ENCODE measurements at regions not wholly inside any gene's neighbourhood (a gene's known extent, or its start where the extent isn't known, plus 50 kb on each side); places are given as distances from the start of the nearest gene placed in this dataset.

DNA sequence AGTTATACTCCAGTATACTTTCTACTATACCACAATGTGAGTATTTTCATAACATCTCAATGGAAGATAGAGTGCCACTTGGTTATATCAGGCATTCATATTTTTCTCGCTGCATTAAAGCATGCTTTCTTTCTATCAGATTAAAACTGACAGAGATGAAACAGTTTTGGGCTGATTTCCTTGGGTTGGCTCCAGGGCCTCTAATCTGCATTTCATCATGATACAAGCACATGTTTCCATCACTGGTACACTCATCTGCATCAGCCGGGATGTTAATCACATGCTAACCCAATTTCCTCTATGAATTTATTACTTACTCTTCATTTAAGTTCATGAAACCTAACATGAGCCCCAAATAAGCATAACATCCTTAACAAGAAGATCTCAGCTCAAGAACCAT is 289.0 kb upstream of the DAB1 start:
- peaks cover 25% of the 10 kb centered on the region for H3K27me3 Mint-ChIP-seq (ENCODE audit: insufficient read depth)
- no peak overlapping the region for H3K4me3 Mint-ChIP-seq
- DNase-seq, result no peak
- H3K27ac Mint-ChIP-seq, result no peak overlapping the region
- peaks cover 10% of the 10 kb centered on the region for H3K4me1 Mint-ChIP-seq
- Histone ChIP-seq H3K9ac (ENCODE audit: extremely low read depth, low read length, poor library complexity, severe bottlenecking) (no peak overlapping the region), H3K27me3 (ENCODE audit: control insufficient read depth, insufficient read depth, low read length, poor library complexity, severe bottlenecking) (peaks cover 12% of the 10 kb centered on the region), H3K4me1 (ENCODE audit: control insufficient read depth, insufficient read depth, low read length) (peaks cover 5% of the 10 kb centered on the region), H3K36me3 (ENCODE audit: control insufficient read depth, insufficient read depth, low read length) (no peaks in the 10 kb centered on the region), H3K4me3 (ENCODE audit: low read length) (no peak overlapping the region), H3K27ac (ENCODE audit: low read depth, low read length) (no peak overlapping the region), H3K9me3 (ENCODE audit: control insufficient read depth, low read length) (no peaks in the 10 kb centered on the region)
- H3K36me3 Mint-ChIP-seq (ENCODE audit: low read depth), result no peaks in the 10 kb centered on the region
- 96 to 100% methylated on average over 2 of the region's 2 CpGs for WGBS, 2 experiments (ENCODE audit: insufficient coverage in 1 of 2, insufficient read length in 1 of 2)
- TF ChIP-seq, protein P1, sequence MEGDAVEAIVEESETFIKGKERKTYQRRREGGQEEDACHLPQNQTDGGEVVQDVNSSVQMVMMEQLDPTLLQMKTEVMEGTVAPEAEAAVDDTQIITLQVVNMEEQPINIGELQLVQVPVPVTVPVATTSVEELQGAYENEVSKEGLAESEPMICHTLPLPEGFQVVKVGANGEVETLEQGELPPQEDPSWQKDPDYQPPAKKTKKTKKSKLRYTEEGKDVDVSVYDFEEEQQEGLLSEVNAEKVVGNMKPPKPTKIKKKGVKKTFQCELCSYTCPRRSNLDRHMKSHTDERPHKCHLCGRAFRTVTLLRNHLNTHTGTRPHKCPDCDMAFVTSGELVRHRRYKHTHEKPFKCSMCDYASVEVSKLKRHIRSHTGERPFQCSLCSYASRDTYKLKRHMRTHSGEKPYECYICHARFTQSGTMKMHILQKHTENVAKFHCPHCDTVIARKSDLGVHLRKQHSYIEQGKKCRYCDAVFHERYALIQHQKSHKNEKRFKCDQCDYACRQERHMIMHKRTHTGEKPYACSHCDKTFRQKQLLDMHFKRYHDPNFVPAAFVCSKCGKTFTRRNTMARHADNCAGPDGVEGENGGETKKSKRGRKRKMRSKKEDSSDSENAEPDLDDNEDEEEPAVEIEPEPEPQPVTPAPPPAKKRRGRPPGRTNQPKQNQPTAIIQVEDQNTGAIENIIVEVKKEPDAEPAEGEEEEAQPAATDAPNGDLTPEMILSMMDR (conservative IDR thresholded peaks at IDR 0.05), result no peak
- H3K9me3 Mint-ChIP-seq, result no peaks in the 10 kb centered on the region

DNA sequence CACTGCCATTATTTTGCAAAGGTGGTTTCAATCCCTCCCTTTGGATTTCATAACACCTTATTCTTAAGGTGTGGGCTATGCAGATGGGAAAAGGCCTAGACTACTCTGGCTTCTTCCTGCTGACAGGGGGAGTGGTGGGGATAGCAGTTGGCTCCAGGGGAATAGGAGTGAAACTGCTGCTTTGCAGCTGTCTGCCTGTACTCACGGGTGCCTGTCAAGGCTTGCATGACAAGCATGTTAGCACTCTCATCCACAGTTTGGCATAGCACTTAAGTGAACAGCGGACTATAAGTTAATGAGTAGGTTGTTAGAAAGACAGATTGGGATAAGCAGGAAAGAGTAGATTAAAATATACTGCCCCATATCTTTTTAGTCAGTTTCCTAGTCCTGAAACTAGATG is 287.5 kb upstream of the DAB1 start:
- no peaks in the 10 kb centered on the region for H3K36me3 Mint-ChIP-seq (ENCODE audit: low read depth)
- TF ChIP-seq, protein P1 (conservative IDR thresholded peaks at IDR 0.05), result peak; percentile 30
- H3K27ac Mint-ChIP-seq, result no peak overlapping the region
- H3K27me3 ChIP-seq (ENCODE audit: control insufficient read depth, insufficient read depth, low read length, poor library complexity, severe bottlenecking), result peaks cover 12% of the 10 kb centered on the region
- H3K36me3 ChIP-seq (ENCODE audit: control insufficient read depth, insufficient read depth, low read length), result no peaks in the 10 kb centered on the region
- peaks cover 5% of the 10 kb centered on the region for H3K4me1 ChIP-seq (ENCODE audit: control insufficient read depth, insufficient read depth, low read length)
- H3K27ac ChIP-seq (ENCODE audit: low read depth, low read length), result no peak overlapping the region
- DNase-seq, result peak; percentile 72
- H3K4me1 Mint-ChIP-seq, result peaks cover 10% of the 10 kb centered on the region
- peaks cover 19% of the 10 kb centered on the region for H3K27me3 Mint-ChIP-seq (ENCODE audit: insufficient read depth)
- H3K4me3 Mint-ChIP-seq, result no peak overlapping the region
- H3K9ac ChIP-seq (ENCODE audit: extremely low read depth, low read length, poor library complexity, severe bottlenecking), result no peak overlapping the region
- 57 to 80% methylated on average over 1 to 2 of the region's 2 CpGs for WGBS, 2 experiments (ENCODE audit: insufficient coverage in 1 of 2, insufficient read length in 1 of 2)
- no peaks in the 10 kb centered on the region for H3K9me3 ChIP-seq (ENCODE audit: control insufficient read depth, low read length)
- H3K9me3 Mint-ChIP-seq, result peaks cover 3% of the 10 kb centered on the region
- H3K4me3 ChIP-seq (ENCODE audit: low read length), result no peak overlapping the region

DNA sequence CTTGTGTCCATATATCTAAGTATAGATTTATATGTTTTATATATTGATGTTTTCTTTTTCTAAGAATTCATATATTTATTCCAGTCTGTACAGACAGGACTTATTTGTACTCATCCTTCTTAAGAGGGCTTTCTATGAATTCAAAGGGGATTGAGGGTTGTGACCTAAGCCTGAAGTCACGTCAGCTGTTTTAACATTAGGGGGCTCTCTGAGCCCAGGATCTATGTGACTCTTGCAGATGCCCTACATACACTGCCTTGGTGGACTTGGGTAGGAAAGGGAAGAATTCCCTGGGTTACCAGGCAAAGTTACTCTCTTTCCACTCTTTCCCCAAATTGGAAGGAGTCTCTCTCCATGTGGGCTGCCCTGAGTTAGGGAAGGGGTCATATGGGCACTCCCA is 283.8 kb upstream of the DAB1 start:
- H3K4me3 ChIP-seq (ENCODE audit: low read length), result no peak overlapping the region
- Mint-ChIP-seq H3K9me3 (peaks cover 3% of the 10 kb centered on the region), H3K27me3 (ENCODE audit: insufficient read depth) (peaks cover 8% of the 10 kb centered on the region), H3K27ac (no peak overlapping the region), H3K4me3 (no peak overlapping the region), H3K4me1 (peaks cover 10% of the 10 kb centered on the region), H3K36me3 (ENCODE audit: low read depth) (no peaks in the 10 kb centered on the region)
- no peaks in the 10 kb centered on the region for H3K9me3 ChIP-seq (ENCODE audit: control insufficient read depth, low read length)
- H3K36me3 ChIP-seq (ENCODE audit: control insufficient read depth, insufficient read depth, low read length), result no peaks in the 10 kb centered on the region
- WGBS, 2 experiments (ENCODE audit: insufficient coverage in 1 of 2, insufficient read length in 1 of 2), result 96 to 100% methylated on average over 1 of the region's 1 CpG
- no peak overlapping the region for H3K9ac ChIP-seq (ENCODE audit: extremely low read depth, low read length, poor library complexity, severe bottlenecking)
- no peak overlapping the region for H3K27ac ChIP-seq (ENCODE audit: low read depth, low read length)
- TF ChIP-seq, protein P1 (conservative IDR thresholded peaks at IDR 0.05), result peak; percentile 39
- H3K4me1 ChIP-seq (ENCODE audit: control insufficient read depth, insufficient read depth, low read length), result peaks cover 5% of the 10 kb centered on the region
- no peaks in the 10 kb centered on the region for H3K27me3 ChIP-seq (ENCODE audit: control insufficient read depth, insufficient read depth, low read length, poor library complexity, severe bottlenecking)
- DNase-seq, result no peak
